ENCODE measurements at regions not wholly inside any gene's neighbourhood (a gene's known extent, or its start where the extent isn't known, plus 50 kb on each side); places are given as distances from the start of the nearest gene placed in this dataset.

GRCh38 chr2:12805033-12805432, 88.3 kb downstream of the TRIB2 start:
- no peaks in the 10 kb centered on the region for H3K9me3 ChIP-seq
- no peaks in the 10 kb centered on the region for H3K4me1 ChIP-seq
- no peak overlapping the region for H3K4me3 ChIP-seq
- no peak for TF ChIP-seq CTCF (IDR thresholded peaks at IDR 0.05)
- TF ChIP-seq POLR2AphosphoS5 (IDR thresholded peaks at IDR 0.05; ENCODE audit: insufficient read depth in 1 of 2, low read depth in 1 of 2): no peak
- no peak for TF ChIP-seq POLR2A (IDR thresholded peaks at IDR 0.05)
- H3K27me3 ChIP-seq: no peaks in the 10 kb centered on the region
- no peak for DNase-seq (ENCODE audit: extremely low spot score in 2 of 2)
- no peaks in the 10 kb centered on the region for H3K36me3 ChIP-seq
- intact Hi-C loops (cut with DNase I): no loop called here
- no peak overlapping the region for H3K27ac ChIP-seq

GRCh38 chr2:12806549-12807242, 90.0 kb downstream of the TRIB2 start:
- Histone ChIP-seq H3K27me3 (no peaks in the 10 kb centered on the region), H3K27ac (no peak overlapping the region), H3K4me1 (no peaks in the 10 kb centered on the region), H3K4me3 (no peak overlapping the region), H3K9me3 (no peaks in the 10 kb centered on the region), H3K36me3 (no peaks in the 10 kb centered on the region)
- no peak for DNase-seq (ENCODE audit: extremely low spot score in 2 of 2)
- TF ChIP-seq POLR2A (IDR thresholded peaks at IDR 0.05) (no peak), POLR2AphosphoS5 (IDR thresholded peaks at IDR 0.05; ENCODE audit: insufficient read depth in 1 of 2, low read depth in 1 of 2) (peak in 1 of 2 donors; percentile 19)
- intact Hi-C loops (cut with DNase I): no loop called here

- Histone ChIP-seq H3K4me1 (no peaks in the 10 kb centered on the region), H3K27me3 (no peaks in the 10 kb centered on the region), H3K36me3 (no peaks in the 10 kb centered on the region), H3K9me3 (no peaks in the 10 kb centered on the region), H3K27ac (no peak overlapping the region), H3K4me3 (no peak overlapping the region)
- TF ChIP-seq POLR2A (IDR thresholded peaks at IDR 0.05): no peak
- intact Hi-C loops (cut with DNase I): no loop called here
- no peak for DNase-seq (ENCODE audit: extremely low spot score in 2 of 2)
Observed at GRCh38 chr2:12807907-12808810, 91.4 kb downstream of the TRIB2 start.

- Histone ChIP-seq H3K27me3 (no peaks in the 10 kb centered on the region), H3K27ac (no peak overlapping the region), H3K4me1 (no peaks in the 10 kb centered on the region), H3K4me3 (no peak overlapping the region), H3K9me3 (no peaks in the 10 kb centered on the region), H3K36me3 (no peaks in the 10 kb centered on the region)
- no peak for TF ChIP-seq CTCF (IDR thresholded peaks at IDR 0.05)
- no peak for TF ChIP-seq POLR2A (IDR thresholded peaks at IDR 0.05)
- TF ChIP-seq POLR2AphosphoS5 (IDR thresholded peaks at IDR 0.05; ENCODE audit: insufficient read depth in 1 of 2, low read depth in 1 of 2): no peak
- no peak for DNase-seq (ENCODE audit: extremely low spot score in 2 of 2)
- intact Hi-C loops (cut with DNase I): no loop called here
Observed at GRCh38 chr2:12809526-12809925, 92.8 kb downstream of the TRIB2 start.

- intact Hi-C loops (cut with DNase I): no loop called here
- H3K27ac ChIP-seq: no peak overlapping the region
- DNase-seq (ENCODE audit: extremely low spot score in 2 of 2): no peak
- no peak overlapping the region for H3K4me3 ChIP-seq
- H3K27me3 ChIP-seq: no peaks in the 10 kb centered on the region
- TF ChIP-seq CTCF (IDR thresholded peaks at IDR 0.05): no peak
- no peak for TF ChIP-seq POLR2AphosphoS5 (IDR thresholded peaks at IDR 0.05; ENCODE audit: insufficient read depth in 1 of 2, low read depth in 1 of 2)
- no peak for TF ChIP-seq POLR2A (IDR thresholded peaks at IDR 0.05)
- H3K36me3 ChIP-seq: no peaks in the 10 kb centered on the region
- H3K4me1 ChIP-seq: no peaks in the 10 kb centered on the region
- no peaks in the 10 kb centered on the region for H3K9me3 ChIP-seq
Observed at GRCh38 chr2:12811916-12812315, 95.2 kb downstream of the TRIB2 start.

- Histone ChIP-seq H3K4me1 (no peaks in the 10 kb centered on the region), H3K27me3 (no peaks in the 10 kb centered on the region), H3K9me3 (no peaks in the 10 kb centered on the region), H3K27ac (no peak overlapping the region), H3K4me3 (no peak overlapping the region), H3K36me3 (no peaks in the 10 kb centered on the region)
- TF ChIP-seq POLR2AphosphoS5 (IDR thresholded peaks at IDR 0.05; ENCODE audit: insufficient read depth in 1 of 2, low read depth in 1 of 2): no peak
- no peak for TF ChIP-seq CTCF (IDR thresholded peaks at IDR 0.05)
- no peak for TF ChIP-seq POLR2A (IDR thresholded peaks at IDR 0.05)
- no peak for DNase-seq (ENCODE audit: extremely low spot score in 2 of 2)
- intact Hi-C loops (cut with DNase I): no loop called here
Observed at GRCh38 chr2:12813166-12813565, 96.4 kb downstream of the TRIB2 start.

Data from vagina (tissue), 2 donors.